ENCODE measurements at regions not wholly inside any gene's neighbourhood (a gene's known extent, or its start where the extent isn't known, plus 50 kb on each side); places are given as distances from the start of the nearest gene placed in this dataset.

- Mint-ChIP-seq H3K36me3 (no peaks in the 10 kb centered on the region), H3K4me1 (no peaks in the 10 kb centered on the region), H3K27ac (no peak overlapping the region), H3K4me3 (no peak overlapping the region), H3K9me3 (no peaks in the 10 kb centered on the region), H3K27me3 (peaks cover 13% of the 10 kb centered on the region)
- no peak for DNase-seq
Observed at GRCh38 chr2:120421126-120421829, 75.3 kb downstream of the INHBB start.

- DNase-seq = no peak
- Mint-ChIP-seq H3K36me3 (no peaks in the 10 kb centered on the region), H3K27me3 (peaks cover 13% of the 10 kb centered on the region), H3K27ac (no peak overlapping the region), H3K9me3 (no peaks in the 10 kb centered on the region), H3K4me1 (no peaks in the 10 kb centered on the region), H3K4me3 (no peak overlapping the region)
Observed at GRCh38 chr2:120421830-120422175, 75.9 kb downstream of the INHBB start.

GRCh38 chr2:120422465-120423160 is 76.7 kb downstream of the INHBB start:
- Mint-ChIP-seq H3K4me1 (no peaks in the 10 kb centered on the region), H3K9me3 (no peaks in the 10 kb centered on the region), H3K27me3 (peaks cover 14% of the 10 kb centered on the region), H3K27ac (no peak overlapping the region), H3K36me3 (no peaks in the 10 kb centered on the region), H3K4me3 (no peak overlapping the region)
- no peak for DNase-seq

GRCh38 chr2:120423167-120423943 is 77.4 kb downstream of the INHBB start:
- no peaks in the 10 kb centered on the region for H3K4me1 Mint-ChIP-seq
- H3K9me3 Mint-ChIP-seq = no peaks in the 10 kb centered on the region
- H3K36me3 Mint-ChIP-seq = no peaks in the 10 kb centered on the region
- H3K27ac Mint-ChIP-seq = no peak overlapping the region
- H3K4me3 Mint-ChIP-seq = no peak overlapping the region
- H3K27me3 Mint-ChIP-seq = peaks cover 17% of the 10 kb centered on the region
- DNase-seq = no peak

GRCh38 chr2:120424274-120424796 is 78.4 kb downstream of the INHBB start:
- H3K36me3 Mint-ChIP-seq = no peaks in the 10 kb centered on the region
- no peak overlapping the region for H3K27ac Mint-ChIP-seq
- H3K27me3 Mint-ChIP-seq = peaks cover 18% of the 10 kb centered on the region
- H3K9me3 Mint-ChIP-seq = no peaks in the 10 kb centered on the region
- H3K4me3 Mint-ChIP-seq = no peak overlapping the region
- H3K4me1 Mint-ChIP-seq = no peaks in the 10 kb centered on the region
- DNase-seq = no peak

- Mint-ChIP-seq H3K9me3 (no peaks in the 10 kb centered on the region), H3K27me3 (peaks cover 18% of the 10 kb centered on the region), H3K4me1 (no peaks in the 10 kb centered on the region), H3K27ac (no peak overlapping the region), H3K4me3 (no peak overlapping the region), H3K36me3 (no peaks in the 10 kb centered on the region)
- no peak for DNase-seq
Observed at GRCh38 chr2:120425014-120425413, 79.1 kb downstream of the INHBB start.

GRCh38 chr2:120428748-120429147 is 82.8 kb downstream of the INHBB start:
- Mint-ChIP-seq H3K27me3 (peaks cover 13% of the 10 kb centered on the region), H3K36me3 (no peaks in the 10 kb centered on the region), H3K27ac (no peak overlapping the region), H3K4me3 (no peak overlapping the region), H3K4me1 (no peaks in the 10 kb centered on the region), H3K9me3 (no peaks in the 10 kb centered on the region)
- no peak for DNase-seq

- H3K9me3 Mint-ChIP-seq = no peaks in the 10 kb centered on the region
- H3K36me3 Mint-ChIP-seq = no peaks in the 10 kb centered on the region
- no peak for DNase-seq
- H3K4me3 Mint-ChIP-seq = no peak overlapping the region
- H3K27me3 Mint-ChIP-seq = peaks cover 13% of the 10 kb centered on the region
- no peak overlapping the region for H3K27ac Mint-ChIP-seq
- H3K4me1 Mint-ChIP-seq = no peaks in the 10 kb centered on the region
Observed at GRCh38 chr2:120429586-120430500, 83.9 kb downstream of the INHBB start.

- Mint-ChIP-seq H3K27me3 (peaks cover 13% of the 10 kb centered on the region), H3K4me3 (no peak overlapping the region), H3K27ac (no peak overlapping the region), H3K9me3 (no peaks in the 10 kb centered on the region), H3K4me1 (no peaks in the 10 kb centered on the region), H3K36me3 (no peaks in the 10 kb centered on the region)
- no peak for DNase-seq
Observed at GRCh38 chr2:120430501-120430830, 84.5 kb downstream of the INHBB start.

- Mint-ChIP-seq H3K27ac (no peak overlapping the region), H3K27me3 (peaks cover 13% of the 10 kb centered on the region), H3K9me3 (no peaks in the 10 kb centered on the region), H3K4me1 (no peaks in the 10 kb centered on the region), H3K4me3 (no peak overlapping the region), H3K36me3 (no peaks in the 10 kb centered on the region)
- DNase-seq = no peak
Observed at GRCh38 chr2:120430957-120431356, 85.0 kb downstream of the INHBB start.

- no peaks in the 10 kb centered on the region for H3K4me1 Mint-ChIP-seq
Observed at GRCh38 chr2:120431386-120432292, 85.7 kb downstream of the INHBB start.

GRCh38 chr2:120432293-120432975 is 86.5 kb downstream of the INHBB start:
- no peak for DNase-seq
- no peaks in the 10 kb centered on the region for H3K4me1 Mint-ChIP-seq
- H3K9me3 Mint-ChIP-seq = no peaks in the 10 kb centered on the region
- no peak overlapping the region for H3K4me3 Mint-ChIP-seq
- H3K36me3 Mint-ChIP-seq = no peaks in the 10 kb centered on the region
- H3K27me3 Mint-ChIP-seq = peaks cover 17% of the 10 kb centered on the region
- no peak overlapping the region for H3K27ac Mint-ChIP-seq

More at GRCh38 chr2:120431386-120432292, 85.7 kb downstream of the INHBB start:
- Mint-ChIP-seq H3K27me3 (peaks cover 15% of the 10 kb centered on the region), H3K27ac (no peak overlapping the region), H3K4me3 (no peak overlapping the region), H3K36me3 (no peaks in the 10 kb centered on the region), H3K9me3 (no peaks in the 10 kb centered on the region)
- no peak for DNase-seq

GRCh38 chr2:120432976-120433815 is 87.3 kb downstream of the INHBB start:
- no peak overlapping the region for H3K4me3 Mint-ChIP-seq
- no peak for DNase-seq
- peaks cover 11% of the 10 kb centered on the region for H3K27me3 Mint-ChIP-seq
- H3K4me1 Mint-ChIP-seq = no peaks in the 10 kb centered on the region
- no peak overlapping the region for H3K27ac Mint-ChIP-seq
- H3K36me3 Mint-ChIP-seq = no peaks in the 10 kb centered on the region
- H3K9me3 Mint-ChIP-seq = no peaks in the 10 kb centered on the region

Data from activated naive CD8-positive, alpha-beta T cell treated with anti-CD3 and anti-CD28 coated beads for 36 hours (primary cell).